ENCODE measurements at regions not wholly inside any gene's neighbourhood (a gene's known extent, or its start where the extent isn't known, plus 50 kb on each side); places are given as distances from the start of the nearest gene placed in this dataset.
"Not testable (repeated sequence)": the region's sequence is repeated elsewhere in the genome, so short reads cannot be mapped to it uniquely, and the experiment has no call there.

- DNase-seq (ENCODE audit: low spot score), result no peak
Measured at GRCh38 chr4:29948451-29948850, 771.7 kb upstream of the PCDH7 start.

GRCh38 chr4:29948858-29949257 is 771.3 kb upstream of the PCDH7 start:
- no peak for DNase-seq (ENCODE audit: low spot score)

- no peak for DNase-seq (ENCODE audit: low spot score)
Measured at GRCh38 chr4:29966386-29966785, 753.8 kb upstream of the PCDH7 start.

- peak; percentile 49 for DNase-seq (ENCODE audit: low spot score)
Measured at GRCh38 chr4:29970626-29971025, 749.5 kb upstream of the PCDH7 start.

GRCh38 chr4:29972121-29972520 is 748.0 kb upstream of the PCDH7 start:
- no peak for DNase-seq (ENCODE audit: low spot score)

- DNase-seq (ENCODE audit: low spot score), result no peak
Measured at GRCh38 chr4:29983890-29984289, 736.3 kb upstream of the PCDH7 start.

GRCh38 chr4:30001628-30002027 is 718.5 kb upstream of the PCDH7 start:
- DNase-seq (ENCODE audit: low spot score), result no peak

- no peak for DNase-seq (ENCODE audit: low spot score)
Measured at GRCh38 chr4:30002341-30002740, 717.8 kb upstream of the PCDH7 start.

- no peak for DNase-seq (ENCODE audit: low spot score)
Measured at GRCh38 chr4:30005995-30006394, 714.2 kb upstream of the PCDH7 start.

GRCh38 chr4:30024526-30024925 is 695.6 kb upstream of the PCDH7 start:
- no peak for DNase-seq (ENCODE audit: low spot score)

GRCh38 chr4:30028826-30029225 is 691.3 kb upstream of the PCDH7 start:
- DNase-seq (ENCODE audit: low spot score), result no peak

- no peak for DNase-seq (ENCODE audit: low spot score)
Measured at GRCh38 chr4:30056016-30056766, 664.0 kb upstream of the PCDH7 start.

GRCh38 chr4:30068234-30068633 is 651.9 kb upstream of the PCDH7 start:
- DNase-seq (ENCODE audit: low spot score), result no peak

- DNase-seq (ENCODE audit: low spot score), result no peak
Measured at GRCh38 chr4:30073011-30073710, 647.0 kb upstream of the PCDH7 start.

GRCh38 chr4:30092420-30093128 is 627.6 kb upstream of the PCDH7 start:
- DNase-seq (ENCODE audit: low spot score), result not testable (repeated sequence)

- no peak for DNase-seq (ENCODE audit: low spot score)
Measured at GRCh38 chr4:30094887-30095286, 625.3 kb upstream of the PCDH7 start.

GRCh38 chr4:30103455-30103854 is 616.7 kb upstream of the PCDH7 start:
- DNase-seq (ENCODE audit: low spot score), result no peak

GRCh38 chr4:30116401-30116800 is 603.8 kb upstream of the PCDH7 start:
- DNase-seq (ENCODE audit: low spot score), result no peak

- DNase-seq (ENCODE audit: low spot score), result no peak
Measured at GRCh38 chr4:30117433-30117832, 602.7 kb upstream of the PCDH7 start.

- DNase-seq (ENCODE audit: low spot score), result no peak
Measured at GRCh38 chr4:30122711-30123110, 597.5 kb upstream of the PCDH7 start.

GRCh38 chr4:30124621-30125020 is 595.5 kb upstream of the PCDH7 start:
- not testable (repeated sequence) for DNase-seq (ENCODE audit: low spot score)

- DNase-seq (ENCODE audit: low spot score), result no peak
Measured at GRCh38 chr4:30125868-30126267, 594.3 kb upstream of the PCDH7 start.

- no peak for DNase-seq (ENCODE audit: low spot score)
Measured at GRCh38 chr4:30126351-30126750, 593.8 kb upstream of the PCDH7 start.

All from ecto neural progenitor cell (in vitro differentiated cells).